Endothelial cell of umbilical vein (primary cell): ENCODE measurements at regions not wholly inside any gene's neighbourhood (a gene's known extent, or its start where the extent isn't known, plus 50 kb on each side); places are given as distances from the start of the nearest gene placed in this dataset.
"Not testable (repeated sequence)": the region's sequence is repeated elsewhere in the genome, so short reads cannot be mapped to it uniquely, and the experiment has no call there.

Experiments used
- BruUV-seq: library from RNA; stranded (reverse); fragments of 400-500 nt; replicated peaks from 2 replicates; lab custom pipeline; 2021; lab: Mats Ljungman, UMichigan
- CTCF ChIA-PET: fragments of 300-600, 350-600 bp; sonication (Branson Sonifier 250); formaldehyde crosslinking; loops from one replicate; lab custom pipeline; 2021; ENCODE audit warnings: antibody characterized with exemption, inconsistent platforms; lab: Charles Lee
- POLR2A ChIA-PET: fragments of 300-600, 350-600 bp; sonication (Branson Sonifier 250); formaldehyde crosslinking; loops from one replicate; lab custom pipeline; 2021; ENCODE audit warnings: antibody characterized with exemption, inconsistent platforms; lab: Charles Lee
- DNase-seq: peaks from one replicate; pipeline ENCODE4 v3.0.0-alpha.2; 2011; ENCODE audit warnings: low read depth, low spot score
- FAIRE-seq: peaks from 2 replicates; lab custom pipeline; 2011; peaks lifted over from hg19 to GRCh38; lab: Jason Lieb, UNC
- H2AFZ ChIP-seq: 2 replicates; pipeline ENCODE4 v1.6.0; 2012; ENCODE audit warnings: low read depth, low read length, control low read depth, inconsistent platforms
- H3K27ac ChIP-seq: 2 replicates; pipeline ENCODE4 v1.5.1; 2011; ENCODE audit warnings: low read depth, mild to moderate bottlenecking, control low read depth, low read length, moderate library complexity; ENCODE audit not compliant: insufficient read depth
- H3K27me3 ChIP-seq, 2 experiments: 2 replicates each; pipeline versions ENCODE4 v1.6.0 to v1.6.1; 2011; ENCODE audit warnings: low read length in 2 of 2, mixed read lengths in 1 of 2; ENCODE audit not compliant: control insufficient read depth in 2 of 2, insufficient read depth in 2 of 2
- H3K36me3 ChIP-seq, 2 experiments: 2 replicates in 1 of 2; 3 replicates in 1 of 2; pipeline ENCODE4 v1.5.1; 2011; ENCODE audit warnings: low read length in 2 of 2, mild to moderate bottlenecking in 1 of 2, moderate library complexity in 1 of 2; ENCODE audit not compliant: control insufficient read depth in 2 of 2, insufficient read depth in 2 of 2; ENCODE audit errors: extremely low read depth in 1 of 2
- H3K4me1 ChIP-seq: 3 replicates; pipeline ENCODE4 v1.5.1; 2011; ENCODE audit warnings: mild to moderate bottlenecking, low read length; ENCODE audit not compliant: control insufficient read depth, insufficient read depth; ENCODE audit errors: extremely low read depth
- H3K4me2 ChIP-seq: 2 replicates; pipeline ENCODE4 v1.6.1; 2011; ENCODE audit warnings: low read length, control low read depth, mixed read lengths; ENCODE audit not compliant: insufficient read depth
- H3K4me3 ChIP-seq, 3 experiments: fragments of 200-600 bp in 1 of 3; sonication (generic), shearing (Covaris generic) in 1 of 3; replicated peaks in 1 of 3; 2 replicates each; pipeline ENCODE4 v1.5.1; 2011 to 2016; ENCODE audit warnings: control low read depth in 3 of 3, low read length in 3 of 3, mild to moderate bottlenecking in 2 of 3, inconsistent platforms in 1 of 3, low read depth in 1 of 3, moderate library complexity in 1 of 3; ENCODE audit not compliant: insufficient read depth in 1 of 3
- H3K79me2 ChIP-seq: 2 replicates; pipeline ENCODE4 v1.6.0; 2012; ENCODE audit warnings: low read length, inconsistent platforms; ENCODE audit not compliant: control insufficient read depth, insufficient read depth
- H3K9ac ChIP-seq: replicated peaks from 2 replicates; pipeline ENCODE3; 2011; ENCODE audit warnings: low read length, control low read depth; ENCODE audit not compliant: insufficient read depth; ENCODE audit errors: extremely low read depth
- H3K9me1 ChIP-seq: replicated peaks from 3 replicates; pipeline ENCODE4 v1.6.0; 2011; ENCODE audit warnings: mild to moderate bottlenecking, low read length; ENCODE audit not compliant: control insufficient read depth, insufficient read depth; ENCODE audit errors: extremely low read depth
- H3K9me3 ChIP-seq: replicated peaks from 2 replicates; pipeline ENCODE4 v1.5.1; 2012; ENCODE audit warnings: low read length, inconsistent platforms; ENCODE audit not compliant: control insufficient read depth, insufficient read depth
- H4K20me1 ChIP-seq: replicated peaks from 2 replicates; pipeline ENCODE3; 2011; ENCODE audit warnings: mild to moderate bottlenecking, low read length; ENCODE audit not compliant: control insufficient read depth, insufficient read depth; ENCODE audit errors: extremely low read depth
- FOS ChIP-seq: IDR thresholded peaks from 2 replicates; pipeline ENCODE4 v1.6.1; 2011; ENCODE audit warnings: mild to moderate bottlenecking, low read length, moderate library complexity, borderline replicate concordance; ENCODE audit not compliant: insufficient read depth
- GATA2 ChIP-seq: IDR thresholded peaks from 2 replicates; pipeline ENCODE4 v1.7.0; 2011; ENCODE audit warnings: low read depth, mild to moderate bottlenecking, moderate library complexity, mixed read lengths, low read length; ENCODE audit not compliant: insufficient read length, insufficient read depth
- JUN ChIP-seq: IDR thresholded peaks from 2 replicates; pipeline ENCODE4 v1.6.1; 2011; ENCODE audit warnings: borderline replicate concordance, low read depth; ENCODE audit not compliant: insufficient read length, insufficient read depth
- MYC ChIP-seq: IDR thresholded peaks from one replicate; pipeline ENCODE4 v1.6.1; 2011; ENCODE audit warnings: mild to moderate bottlenecking, low read depth, low read length
- POLR2A ChIP-seq: IDR thresholded peaks from 2 replicates; pipeline ENCODE4 v1.6.1; 2012; ENCODE audit warnings: low read depth, mild to moderate bottlenecking, control low read depth, low read length
- dilution Hi-C: fragments of 300-500 bp; cut with MboI; formaldehyde crosslinking; loops from one replicate; pipeline ENCODE4 v1.15.0; 2019; ENCODE audit warnings: low sequenced_read_pairs; ENCODE audit not compliant: extremely low pct_ligation_motif_present
- intact Hi-C: fragments of 100-400 bp; cut with micrococcal nuclease; formaldehyde crosslinking; loops from one replicate; pipeline ENCODE4 v1.10.0; 2022
- TF ChIP-seq, protein P1 (sequence below), 2 donors: IDR thresholded peaks; 1 replicate in 1 of 2; 2 replicates in 1 of 2; pipeline ENCODE4 v1.5.1; 2011; ENCODE audit warnings: low read length in 2 of 2, mild to moderate bottlenecking in 2 of 2, moderate library complexity in 2 of 2, control low read depth in 1 of 2, inconsistent platforms in 1 of 2, low read depth in 1 of 2; ENCODE audit not compliant: insufficient read depth in 1 of 2; ENCODE audit errors: extremely low read depth in 1 of 2
- TF ChIP-seq, protein P2 (sequence below): IDR thresholded peaks from 2 replicates; pipeline ENCODE4 v1.6.1; 2011; ENCODE audit not compliant: insufficient read depth, insufficient read length

DNA sequence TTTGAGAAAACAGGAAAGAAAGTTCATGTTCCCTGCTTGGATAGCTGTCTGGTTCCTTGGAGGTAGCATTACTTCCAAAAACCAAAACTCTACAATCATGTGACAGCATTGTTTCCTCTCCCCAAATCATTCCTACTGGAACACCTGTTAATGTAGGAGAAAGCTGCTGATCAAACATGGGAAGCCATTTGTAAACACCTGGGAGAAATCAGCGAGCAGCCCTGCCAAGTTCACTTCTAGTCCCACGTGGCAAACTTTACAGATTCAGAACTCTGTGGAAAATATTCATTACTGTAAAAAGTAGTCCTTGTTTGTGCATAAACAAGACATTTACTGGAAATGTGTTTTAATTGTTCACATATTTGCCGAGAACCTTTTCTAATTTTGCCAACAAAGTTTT is 275.5 kb upstream of the AZI2 start:
- intact Hi-C loops, result no loop called here
- no peak for TF ChIP-seq GATA2
- TF ChIP-seq MYC, result no peak
- TF ChIP-seq, protein P1, sequence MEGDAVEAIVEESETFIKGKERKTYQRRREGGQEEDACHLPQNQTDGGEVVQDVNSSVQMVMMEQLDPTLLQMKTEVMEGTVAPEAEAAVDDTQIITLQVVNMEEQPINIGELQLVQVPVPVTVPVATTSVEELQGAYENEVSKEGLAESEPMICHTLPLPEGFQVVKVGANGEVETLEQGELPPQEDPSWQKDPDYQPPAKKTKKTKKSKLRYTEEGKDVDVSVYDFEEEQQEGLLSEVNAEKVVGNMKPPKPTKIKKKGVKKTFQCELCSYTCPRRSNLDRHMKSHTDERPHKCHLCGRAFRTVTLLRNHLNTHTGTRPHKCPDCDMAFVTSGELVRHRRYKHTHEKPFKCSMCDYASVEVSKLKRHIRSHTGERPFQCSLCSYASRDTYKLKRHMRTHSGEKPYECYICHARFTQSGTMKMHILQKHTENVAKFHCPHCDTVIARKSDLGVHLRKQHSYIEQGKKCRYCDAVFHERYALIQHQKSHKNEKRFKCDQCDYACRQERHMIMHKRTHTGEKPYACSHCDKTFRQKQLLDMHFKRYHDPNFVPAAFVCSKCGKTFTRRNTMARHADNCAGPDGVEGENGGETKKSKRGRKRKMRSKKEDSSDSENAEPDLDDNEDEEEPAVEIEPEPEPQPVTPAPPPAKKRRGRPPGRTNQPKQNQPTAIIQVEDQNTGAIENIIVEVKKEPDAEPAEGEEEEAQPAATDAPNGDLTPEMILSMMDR (IDR thresholded peaks at IDR 0.05; ENCODE audit: extremely low read depth in 1 of 2, insufficient read depth in 1 of 2, low read depth in 1 of 2, low read length in 2 of 2), result no peak
- no peak for TF ChIP-seq JUN
- TF ChIP-seq, protein P2, sequence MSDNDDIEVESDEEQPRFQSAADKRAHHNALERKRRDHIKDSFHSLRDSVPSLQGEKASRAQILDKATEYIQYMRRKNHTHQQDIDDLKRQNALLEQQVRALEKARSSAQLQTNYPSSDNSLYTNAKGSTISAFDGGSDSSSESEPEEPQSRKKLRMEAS, result no peak
- no peak for TF ChIP-seq POLR2A
- TF ChIP-seq FOS, result no peak
- Histone ChIP-seq H3K27me3 (peaks cover 0 to 3% of the 10 kb centered on the region in 2 experiments), H3K9me3 (no peaks in the 10 kb centered on the region), H3K9ac (no peak overlapping the region), H3K4me1 (no peaks in the 10 kb centered on the region), H3K4me2 (no peak overlapping the region), H3K79me2 (no peaks in the 10 kb centered on the region), H4K20me1 (no peaks in the 10 kb centered on the region), H3K27ac (no peak overlapping the region), H3K36me3 (no peaks in the 10 kb centered on the region), H3K4me3 (no peak overlapping the region), H3K9me1 (no peaks in the 10 kb centered on the region), H2AFZ (no peak overlapping the region)
- no TSS peak for BruUV-seq
- POLR2A ChIA-PET, result no interaction called here
- dilution Hi-C loops, result no loop called here
- CTCF ChIA-PET, result no interaction called here
- FAIRE-seq (no peak), DNase-seq (no peak)

DNA sequence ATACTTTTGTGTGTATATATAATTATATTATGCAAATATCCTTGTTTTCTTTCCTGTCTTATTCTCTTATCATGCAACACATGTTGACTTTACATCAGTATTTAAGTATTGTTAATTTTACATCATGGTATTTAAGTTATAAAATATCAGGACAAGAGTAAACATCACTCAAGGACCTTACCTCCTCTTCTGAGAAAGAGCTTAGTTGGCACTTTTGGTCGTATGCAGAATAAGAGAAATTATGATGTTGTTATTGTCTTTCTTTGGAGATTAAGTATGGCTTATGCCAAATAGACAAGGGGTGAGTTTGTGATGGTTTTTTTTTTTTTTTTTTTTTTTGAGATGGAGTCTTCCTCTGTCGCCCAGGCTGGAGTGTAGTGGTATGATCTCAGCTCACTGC is 279.2 kb upstream of the AZI2 start:
- H3K36me3 ChIP-seq, POLR2A ChIA-PET, dilution Hi-C loops, H2AFZ ChIP-seq, H3K9ac ChIP-seq, H4K20me1 ChIP-seq, H3K4me1 ChIP-seq, FAIRE-seq, H3K79me2 ChIP-seq, H3K4me2 ChIP-seq, BruUV-seq, H3K27ac ChIP-seq, H3K4me3 ChIP-seq, H3K9me3 ChIP-seq, H3K27me3 ChIP-seq, intact Hi-C loops, DNase-seq, H3K9me1 ChIP-seq, CTCF ChIA-PET: not testable (repeated sequence)
